NCI-H1105 (cell line): ENCODE measurements at regions not wholly inside any gene's neighbourhood (a gene's known extent, or its start where the extent isn't known, plus 50 kb on each side); places are given as distances from the start of the nearest gene placed in this dataset.
"Not testable (repeated sequence)": the region's sequence is repeated elsewhere in the genome, so short reads cannot be mapped to it uniquely, and the experiment has no call there.

Source experiments
- DNase-seq: peaks from one replicate; lab custom pipeline; 2025; lab: John Stamatoyannopoulos, UW

DNA sequence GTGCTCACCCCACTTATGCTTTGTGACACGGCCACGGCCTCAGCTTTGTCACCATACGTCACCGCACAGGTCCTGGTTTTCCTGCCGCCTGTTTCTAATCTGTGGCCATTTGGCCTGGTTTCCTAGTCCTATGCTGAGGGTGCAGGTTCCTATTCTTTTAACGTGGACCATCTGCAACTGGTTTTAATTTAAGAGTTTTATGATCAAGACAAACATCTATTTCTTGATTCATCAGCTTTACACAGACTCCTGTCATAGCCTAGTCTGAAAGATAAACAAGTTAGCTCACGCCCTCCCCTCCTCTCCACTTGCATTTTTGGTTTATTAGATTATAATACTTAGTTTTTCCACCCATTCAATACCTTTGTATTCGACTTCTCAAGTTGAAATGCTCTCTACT is 97.5 kb upstream of the RPS6KA2 start:
- DNase-seq, result no peak

DNA sequence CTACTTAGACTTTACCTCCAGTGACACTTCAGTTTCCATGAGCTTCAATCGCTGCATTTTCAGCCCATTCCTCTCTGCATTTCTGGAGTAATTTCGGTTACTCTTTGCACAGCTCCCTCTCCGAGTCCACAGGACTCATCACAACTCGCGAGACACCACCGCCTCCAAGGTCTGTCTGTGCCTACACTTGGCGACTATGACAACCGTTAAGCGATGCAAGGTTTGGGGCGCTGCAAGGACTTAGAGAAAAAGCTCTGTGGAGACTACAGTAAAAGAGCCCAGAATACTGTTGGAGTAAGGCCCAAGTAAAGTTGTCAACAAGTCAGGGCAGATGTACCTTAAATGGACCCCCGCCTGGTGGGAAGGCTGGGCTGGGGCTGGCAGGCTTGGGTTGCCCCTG is 95.7 kb upstream of the RPS6KA2 start:
- no peak for DNase-seq

DNA sequence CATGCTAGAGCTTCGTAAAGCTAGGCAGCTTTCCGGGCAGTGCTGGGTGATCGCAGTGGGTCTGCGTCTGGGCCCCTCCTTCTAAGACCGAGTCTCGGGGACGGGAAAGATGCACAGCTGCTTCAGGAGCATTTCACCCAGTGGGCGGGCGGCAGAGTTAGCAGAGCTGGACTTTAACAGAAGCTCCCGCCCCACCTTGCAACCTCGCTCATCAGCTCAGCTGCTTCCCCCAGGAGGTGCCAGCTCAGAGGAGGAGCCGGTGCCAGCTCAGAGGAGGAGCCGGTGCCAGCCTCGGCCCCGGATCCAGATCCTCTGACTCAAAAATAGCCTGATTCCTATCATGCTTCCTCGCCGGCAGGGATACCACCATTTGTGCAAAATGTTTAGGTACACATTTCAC is 94.5 kb upstream of the RPS6KA2 start:
- DNase-seq, result no peak

DNA sequence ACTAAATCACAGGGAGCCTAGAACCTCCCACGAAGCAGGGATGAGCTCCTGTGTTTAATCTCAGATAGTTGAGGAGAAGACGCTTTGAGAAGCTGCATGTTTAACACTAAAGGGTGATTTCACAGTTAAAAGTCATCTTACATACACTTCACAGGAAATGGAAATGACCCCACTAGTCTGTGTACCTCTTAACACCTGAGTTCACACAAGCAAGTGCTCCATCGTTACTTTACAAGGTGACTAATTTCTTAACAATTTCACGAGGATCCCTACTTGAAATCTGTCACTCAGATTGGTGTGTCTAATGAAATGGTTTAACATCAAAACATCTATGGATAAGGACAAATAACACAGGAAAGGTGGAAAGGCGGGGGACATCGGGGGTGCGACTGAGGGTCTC is 93.8 kb upstream of the RPS6KA2 start:
- no peak for DNase-seq

DNA sequence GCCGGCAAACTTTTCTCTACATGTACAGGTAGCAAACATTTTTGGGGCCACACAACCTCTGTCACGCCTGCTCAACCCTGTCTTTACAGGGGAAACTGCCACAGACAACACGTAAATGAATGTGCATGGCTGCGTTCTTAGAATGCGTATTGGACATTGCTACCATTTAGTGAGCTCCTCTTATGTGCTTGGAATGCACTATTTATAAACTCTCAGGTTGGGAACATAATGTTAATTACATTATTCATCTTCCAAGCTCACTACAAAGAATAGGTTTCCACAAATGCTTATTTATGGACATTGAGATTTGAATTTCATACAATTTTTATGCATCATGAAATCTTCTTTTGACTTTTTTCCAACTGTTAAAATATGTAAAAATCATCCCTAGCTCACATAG is 92.0 kb upstream of the RPS6KA2 start:
- no peak for DNase-seq

DNA sequence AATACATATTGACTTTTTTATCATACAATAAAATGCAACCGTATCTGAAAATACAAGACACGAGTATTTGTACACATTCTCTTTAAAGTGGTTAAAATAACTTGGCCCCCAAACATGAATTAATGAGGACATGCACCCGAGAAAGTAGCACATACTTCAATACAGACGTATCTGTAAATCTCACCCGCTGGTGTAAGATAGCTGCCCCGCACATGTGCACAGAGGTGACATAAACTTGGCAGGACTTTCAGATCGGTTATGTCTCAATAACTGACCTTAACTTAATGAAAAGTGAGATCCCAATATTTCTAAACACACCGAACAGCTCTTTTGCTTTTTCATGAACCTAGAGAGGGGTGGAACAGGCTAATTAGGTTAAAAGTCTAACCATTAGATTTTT is 91.5 kb upstream of the RPS6KA2 start:
- DNase-seq, result no peak

DNA sequence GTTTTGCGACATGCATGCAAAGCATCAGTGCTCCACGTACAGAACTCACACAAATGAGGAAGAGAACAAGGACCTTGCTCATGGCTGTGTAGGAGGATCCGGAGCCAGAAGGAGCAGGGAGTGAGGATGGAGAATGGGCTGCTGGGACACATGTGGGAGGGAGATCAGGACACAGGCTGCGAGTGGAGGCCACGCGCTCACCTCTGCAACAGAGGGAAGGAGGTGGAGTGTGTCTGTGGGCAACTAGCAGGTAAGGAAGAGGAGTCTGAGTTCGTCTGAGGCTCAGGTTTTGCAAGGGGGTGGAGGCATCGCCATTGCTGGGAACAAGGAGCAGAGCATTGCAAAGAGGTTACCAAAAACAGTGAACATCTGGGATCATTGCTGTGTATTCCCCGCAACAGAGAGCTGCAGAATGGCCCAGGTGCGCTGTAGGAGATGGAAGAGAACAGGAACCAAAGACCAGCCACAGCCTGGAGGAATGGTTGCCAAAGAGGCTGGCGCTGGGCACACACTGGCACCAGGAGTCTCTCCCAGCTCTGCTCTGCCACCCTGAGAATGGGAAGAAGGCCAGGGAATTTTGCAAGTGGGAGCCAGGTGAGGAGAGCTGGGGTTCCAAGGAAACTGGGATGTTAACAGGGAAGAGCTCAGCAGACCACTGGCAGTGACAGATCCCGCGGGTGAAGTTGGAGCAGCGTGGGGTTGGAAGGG is 90.0 kb upstream of the RPS6KA2 start:
- no peak for DNase-seq

DNA sequence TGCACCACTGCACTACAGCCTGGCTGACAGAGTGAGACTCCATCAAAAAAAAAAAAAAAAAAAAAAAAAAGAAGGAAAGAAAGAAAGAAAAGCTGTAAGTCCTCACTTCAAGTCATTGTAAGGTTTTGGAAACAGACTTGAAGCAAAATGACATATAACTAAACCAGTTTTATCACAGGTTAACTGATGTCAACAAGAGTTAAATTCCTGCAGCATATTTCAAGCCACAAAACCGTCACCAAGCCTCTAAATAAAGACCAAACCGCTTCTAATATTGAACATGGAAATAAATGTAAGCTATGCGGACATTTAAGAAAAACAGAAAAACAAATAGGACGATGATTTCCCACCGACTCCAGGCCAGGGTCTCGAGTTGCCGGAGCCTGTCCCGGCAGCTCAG is 88.9 kb upstream of the RPS6KA2 start:
- no peak for DNase-seq

DNA sequence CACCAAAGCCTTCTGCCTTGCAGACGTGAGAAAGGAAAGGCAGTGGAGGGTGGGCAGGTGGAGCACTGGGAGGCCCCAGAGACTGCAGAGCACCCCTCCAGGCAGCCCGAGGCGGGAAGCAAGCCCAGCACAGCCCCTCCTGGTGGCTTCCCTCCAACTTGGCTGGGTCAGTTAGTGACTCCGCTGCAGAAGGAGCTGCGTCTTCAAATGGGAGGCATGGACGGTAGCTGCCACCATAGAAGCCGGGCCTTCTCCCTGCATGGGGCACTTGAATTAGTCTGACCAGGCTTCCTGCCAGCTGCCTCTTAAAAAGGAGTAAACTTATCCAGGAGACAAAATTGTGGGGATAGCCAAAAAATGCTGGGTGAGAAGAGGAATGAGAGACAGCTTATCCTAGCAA is 88.0 kb upstream of the RPS6KA2 start:
- DNase-seq, result no peak

DNA sequence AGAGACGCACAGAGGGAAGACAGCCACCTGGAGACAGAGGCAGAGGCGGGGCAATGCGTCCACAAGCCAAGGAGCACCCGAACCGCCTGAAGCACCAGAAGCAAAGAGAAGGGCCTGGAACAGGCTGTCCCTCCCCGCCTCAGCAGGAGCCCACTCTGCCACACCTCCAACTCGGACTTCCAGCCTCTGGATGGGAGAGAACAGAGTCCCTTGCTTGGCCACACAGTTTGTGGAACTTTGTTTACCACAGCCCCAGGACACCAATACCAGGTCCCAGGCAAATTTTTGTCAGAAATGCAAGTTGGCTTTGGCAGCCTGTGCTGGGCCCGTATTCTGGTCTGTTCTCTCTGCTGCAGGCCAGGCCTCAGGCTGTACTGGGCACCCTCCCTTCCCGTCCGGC is 87.5 kb upstream of the RPS6KA2 start:
- no peak for DNase-seq

DNA sequence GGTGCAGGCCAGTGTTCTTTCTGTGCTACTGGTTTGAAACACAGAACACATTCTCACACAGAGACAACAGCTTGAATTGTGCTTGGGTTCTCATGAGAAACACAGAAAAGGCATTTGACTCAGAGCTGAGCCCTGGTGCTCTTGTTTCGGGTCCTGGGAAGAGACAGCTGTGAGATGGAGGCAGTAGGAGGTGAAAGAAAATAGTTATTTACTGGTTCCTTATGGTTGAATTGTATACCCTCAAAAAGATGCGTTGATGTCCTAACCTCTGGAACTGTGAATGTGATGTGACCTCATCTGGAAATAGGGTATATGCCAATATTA is 87.1 kb upstream of the RPS6KA2 start:
- DNase-seq, result no peak

DNA sequence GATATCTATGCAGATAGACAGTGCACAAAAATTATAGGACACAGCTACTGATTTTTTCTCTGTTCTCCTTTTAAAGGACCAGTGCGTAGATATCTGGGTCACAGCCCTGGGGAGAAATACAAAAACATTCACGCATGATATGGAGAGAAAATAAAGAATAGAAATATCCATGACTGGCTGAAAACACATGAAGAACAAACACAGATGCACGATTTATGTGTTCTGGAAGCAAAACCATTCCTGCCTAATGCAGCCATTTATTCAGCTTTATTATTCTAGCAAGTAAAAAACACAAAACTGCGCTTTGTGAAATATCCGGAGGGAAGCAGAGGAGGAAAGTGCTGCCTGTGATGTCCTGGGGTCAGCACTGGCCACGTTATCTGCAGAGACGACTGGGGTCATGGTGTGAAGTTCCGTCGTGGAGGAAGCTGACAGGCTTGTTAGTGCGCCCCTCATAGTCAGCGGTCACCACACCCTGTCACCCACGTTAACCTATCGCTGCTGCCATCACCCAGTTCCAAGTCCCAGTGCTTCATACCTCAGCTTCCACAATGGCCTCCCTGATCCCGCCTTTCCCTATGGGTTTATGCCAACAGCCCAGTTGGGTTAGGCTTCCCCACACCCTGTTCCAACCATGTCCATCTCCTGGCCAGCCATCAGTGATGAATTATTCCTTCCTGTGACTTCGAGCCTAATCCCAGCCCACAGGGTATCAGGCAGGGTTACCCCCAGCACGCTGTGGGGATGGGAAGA is 86.6 kb upstream of the RPS6KA2 start:
- no peak for DNase-seq

DNA sequence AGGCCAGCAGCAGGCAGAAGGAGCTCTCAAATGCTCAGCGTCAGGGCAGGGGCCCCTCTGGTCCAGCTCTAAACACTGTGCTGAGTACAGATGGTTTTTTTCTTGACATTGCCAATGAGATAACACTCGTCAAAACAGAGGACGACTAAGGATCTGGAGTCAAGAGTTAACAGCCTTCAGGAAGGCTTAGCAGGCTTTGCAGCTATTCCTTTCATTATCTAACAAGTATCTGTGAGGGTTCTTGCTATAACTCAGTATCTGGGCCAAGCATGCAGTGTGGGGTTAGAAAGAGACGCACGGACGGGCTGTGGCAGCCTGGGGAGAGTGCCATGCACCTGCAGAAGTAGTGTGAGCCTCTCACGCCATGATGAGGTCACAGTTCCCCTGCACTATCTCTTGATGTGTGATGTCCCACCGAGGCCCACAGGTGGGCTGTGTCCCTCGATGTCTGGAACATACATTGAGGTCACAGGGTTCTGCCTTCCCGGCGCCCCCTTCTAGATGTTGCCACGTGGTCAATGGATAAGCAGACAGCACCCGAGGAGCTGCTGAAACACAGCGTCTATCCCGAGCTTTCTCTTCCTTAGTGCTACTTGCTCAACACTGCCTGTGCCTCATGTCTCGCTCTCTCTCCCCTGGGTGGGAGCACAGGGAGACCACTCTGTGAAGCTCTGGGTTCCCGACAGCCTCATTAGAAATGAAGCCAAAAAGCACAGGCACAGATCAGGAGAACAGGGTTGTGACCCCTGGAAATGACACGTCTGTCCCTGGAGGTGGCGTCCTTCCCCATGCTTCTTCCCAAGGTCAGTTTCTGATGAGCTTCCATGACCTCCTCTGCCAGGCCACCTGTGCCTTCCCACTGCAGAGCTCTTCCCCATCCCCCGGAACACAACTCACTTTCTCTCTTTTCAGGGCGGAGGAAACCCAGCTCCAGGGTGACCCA is 85.5 kb upstream of the RPS6KA2 start:
- DNase-seq, result no peak

DNA sequence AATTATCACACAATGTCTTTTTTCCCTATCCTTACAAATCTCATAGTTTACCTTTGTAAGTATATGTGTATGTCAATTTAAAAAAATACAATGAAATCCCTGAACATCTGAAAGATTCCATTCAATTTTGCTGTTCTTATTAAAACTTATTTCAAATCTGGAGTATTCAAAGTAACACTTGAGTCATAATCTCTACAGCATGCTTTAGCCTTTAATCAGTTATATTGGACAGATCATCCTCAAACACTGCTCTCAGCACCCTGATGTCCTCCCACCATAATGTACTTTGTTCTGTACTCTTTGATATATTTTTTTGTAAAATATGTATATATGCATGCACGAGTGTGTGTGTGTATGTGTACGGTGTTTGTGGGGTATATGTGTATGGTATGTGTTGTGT is 83.0 kb upstream of the RPS6KA2 start:
- no peak for DNase-seq

DNA sequence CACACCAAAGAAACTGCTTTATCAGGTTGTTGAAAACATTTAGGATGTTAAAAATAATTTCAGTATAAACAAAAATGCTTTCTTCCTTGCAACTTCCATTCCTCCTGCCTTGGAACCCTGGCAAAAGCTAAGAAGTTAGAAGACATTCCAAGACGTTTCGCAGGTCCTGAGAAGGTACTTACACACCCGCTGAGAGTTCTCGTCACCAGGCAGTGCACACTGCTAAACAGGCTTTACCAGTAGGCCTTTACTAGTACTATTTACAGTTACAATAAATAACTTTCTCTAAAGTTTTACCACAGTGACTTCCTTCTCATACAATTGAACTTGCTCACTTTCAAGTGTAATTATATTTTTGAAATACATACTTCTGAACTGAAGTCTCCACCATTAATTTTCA is 81.4 kb upstream of the RPS6KA2 start:
- DNase-seq, result no peak

DNA sequence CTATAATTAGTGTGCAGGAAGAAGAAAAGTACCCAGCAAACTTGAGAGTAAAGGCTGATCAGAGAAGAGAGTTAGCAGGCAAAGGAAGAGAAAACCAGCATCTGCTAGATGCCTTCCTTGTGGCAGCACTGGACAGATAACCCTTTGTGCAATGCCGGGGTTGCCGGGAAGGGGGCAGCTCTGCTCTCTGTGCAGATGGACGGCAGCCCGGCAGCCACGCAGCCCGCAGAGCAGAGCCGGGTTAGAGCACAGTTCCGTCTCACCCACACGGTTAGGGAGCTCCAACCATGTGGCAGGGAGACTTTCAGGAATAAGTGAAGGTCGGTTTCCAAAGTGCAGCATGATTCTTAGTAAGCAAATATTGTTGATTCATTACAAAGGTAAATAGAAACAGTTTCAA is 80.0 kb upstream of the RPS6KA2 start:
- DNase-seq, result peak; percentile 6

DNA sequence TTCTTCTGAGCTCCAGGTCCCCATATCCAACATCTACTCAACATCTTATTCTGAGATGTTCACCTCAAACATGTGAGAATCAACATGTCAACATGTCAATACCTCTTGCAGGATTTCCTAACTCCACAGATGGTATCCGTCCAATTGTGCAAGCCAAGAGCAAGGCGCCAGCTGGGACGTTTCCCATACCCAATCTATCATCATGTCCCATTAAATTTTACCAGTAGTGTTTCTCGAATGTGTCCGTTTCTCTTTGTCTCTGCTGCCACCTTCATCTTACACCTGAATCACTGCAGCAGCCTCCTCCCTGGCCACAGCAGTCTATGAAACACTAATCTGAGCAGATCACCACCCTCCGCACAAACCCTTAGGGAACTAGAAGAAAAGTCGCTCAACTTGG is 78.0 kb upstream of the RPS6KA2 start:
- no peak for DNase-seq

DNA sequence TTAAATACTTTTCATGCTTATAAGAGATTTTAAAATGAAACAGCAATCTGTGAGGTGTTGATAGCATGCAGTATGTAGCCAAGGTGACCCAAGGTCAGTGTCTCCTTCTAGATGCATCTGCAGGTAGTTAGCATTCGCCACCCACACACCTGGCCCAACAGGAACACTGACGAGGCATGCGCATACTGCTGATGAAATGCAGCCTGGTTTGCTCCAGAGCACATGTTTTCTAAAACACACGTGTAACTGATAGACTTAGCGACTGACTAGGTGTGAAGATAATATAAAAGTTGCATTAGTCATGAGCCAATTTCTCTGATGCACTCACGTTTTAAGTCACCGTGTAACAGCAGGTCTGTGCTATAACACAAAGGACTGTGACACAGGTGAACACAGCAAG is 77.1 kb upstream of the RPS6KA2 start:
- DNase-seq, result no peak

DNA sequence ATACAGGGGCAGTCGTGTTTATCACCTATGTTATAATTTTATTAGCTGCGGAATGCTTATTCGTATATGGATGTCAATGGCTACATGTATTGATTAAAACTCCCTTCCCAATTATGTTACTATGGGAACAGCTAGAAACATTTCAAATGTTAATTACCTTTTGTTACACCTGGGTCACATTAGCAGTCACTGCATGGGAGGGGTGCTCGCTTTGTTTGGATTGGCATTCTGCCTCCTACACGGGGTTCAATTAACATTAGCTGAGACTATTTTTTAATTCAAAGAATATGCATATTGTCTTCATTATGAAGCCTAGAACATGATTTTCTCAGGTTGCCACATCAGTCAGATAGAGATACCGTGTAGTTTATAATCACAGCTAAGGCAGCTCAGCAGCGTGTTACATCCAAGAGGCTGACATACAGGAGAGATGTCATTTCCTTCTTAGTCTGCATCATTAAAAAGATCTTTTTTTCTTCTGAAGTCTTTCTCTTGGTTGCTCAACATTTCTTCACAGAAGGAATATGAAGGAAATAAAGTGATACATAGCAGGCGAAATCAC is 76.2 kb upstream of the RPS6KA2 start:
- peak; percentile 72 for DNase-seq

DNA sequence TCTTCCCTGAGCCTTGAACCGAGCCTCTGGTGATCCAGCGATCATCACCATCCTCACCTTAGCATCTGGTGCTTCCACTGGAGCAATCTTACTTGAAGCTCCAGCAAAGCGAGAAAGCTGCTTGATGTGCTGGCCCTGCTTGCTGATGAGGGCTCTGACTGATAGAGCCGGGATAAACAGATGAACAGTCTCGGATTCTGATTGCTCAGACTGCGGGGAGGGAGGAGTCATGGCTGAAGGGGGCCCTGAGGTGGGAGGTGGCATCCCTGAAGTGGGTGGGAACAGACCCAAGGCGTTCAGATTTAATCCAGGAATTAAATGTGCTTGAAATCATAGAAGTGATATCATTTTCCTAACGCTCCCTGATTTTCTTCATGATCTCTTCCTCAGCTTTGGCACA is 74.4 kb upstream of the RPS6KA2 start:
- not testable (repeated sequence) for DNase-seq

DNA sequence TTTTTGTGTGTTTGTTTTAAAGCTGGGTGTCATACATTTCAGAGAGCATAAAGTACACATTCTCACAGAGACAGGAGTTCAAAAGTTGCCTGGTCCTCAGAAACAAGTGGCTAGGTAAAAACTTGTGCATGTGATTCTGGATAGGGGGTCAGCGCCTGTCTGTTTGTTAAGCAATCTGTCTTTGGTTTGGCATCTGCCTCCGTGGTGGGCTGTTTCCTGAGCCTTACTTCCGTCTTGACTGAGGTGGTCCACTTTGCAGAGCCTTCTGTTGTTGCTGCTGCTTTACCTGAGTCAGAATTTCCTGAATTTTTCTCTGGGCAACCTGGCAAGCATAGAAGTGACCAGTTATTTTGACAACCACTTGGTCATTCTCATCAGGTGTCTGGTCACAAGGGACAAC is 73.8 kb upstream of the RPS6KA2 start:
- not testable (repeated sequence) for DNase-seq

DNA sequence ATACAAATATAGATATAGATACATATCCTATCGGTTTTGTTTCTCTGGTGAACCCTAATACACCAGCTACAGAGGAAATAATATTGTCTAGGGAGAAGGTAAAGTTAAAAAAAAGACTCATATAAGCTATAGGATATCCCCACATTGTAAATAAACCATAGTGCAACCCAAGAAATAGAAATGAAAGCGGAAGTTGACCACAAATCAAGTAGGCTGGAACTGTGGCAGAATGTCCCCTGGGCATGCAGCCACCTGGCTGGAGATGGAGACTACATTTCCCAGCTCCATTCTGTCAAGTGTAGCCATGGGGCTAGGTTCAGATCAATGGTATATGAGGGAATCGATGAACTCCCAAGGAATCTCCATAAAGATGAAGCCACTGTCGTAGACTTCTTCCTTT is 70.1 kb upstream of the RPS6KA2 start:
- no peak for DNase-seq

DNA sequence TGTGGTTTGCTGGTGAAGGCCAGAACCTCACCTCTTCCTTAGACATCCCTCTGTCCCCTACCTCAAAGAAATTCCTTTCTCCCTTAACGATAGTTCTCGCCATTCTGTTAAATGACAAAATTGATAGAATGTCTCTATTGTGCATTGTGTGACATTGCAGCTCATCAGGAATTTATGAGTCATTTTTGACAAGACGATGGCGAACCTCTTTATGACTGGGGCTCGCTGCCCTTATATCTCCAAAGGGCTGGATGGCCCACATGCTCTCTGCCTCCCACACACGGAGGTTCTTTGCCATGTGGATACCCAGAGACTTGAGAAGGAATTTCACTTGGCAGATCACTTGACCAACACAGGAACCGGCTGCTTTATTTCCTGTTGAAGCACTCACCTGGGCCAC is 66.8 kb upstream of the RPS6KA2 start:
- DNase-seq, result no peak
